HepG2 (cell line): ENCODE measurements at regions not wholly inside any gene's neighbourhood (a gene's known extent, or its start where the extent isn't known, plus 50 kb on each side); places are given as distances from the start of the nearest gene placed in this dataset.
A peak's percentile ranks its signal among the peaks of the same experiment; 100 is the strongest.

ENCODE experiments used
- ATF2 ChIP-seq: sonication (generic); formaldehyde crosslinking; IDR thresholded peaks from 2 replicates; pipeline ENCODE4 v1.4.0; 2020; ENCODE audit warnings: missing genetic modification reagents
- CBX5 ChIP-seq: sonication (generic); formaldehyde crosslinking; IDR thresholded peaks from 2 replicates; pipeline ENCODE4 v1.4.0; 2020; ENCODE audit warnings: missing genetic modification reagents, borderline replicate concordance
- FOXO1 ChIP-seq: sonication (generic); formaldehyde crosslinking; IDR thresholded peaks from 2 replicates; pipeline ENCODE4 v1.4.0; 2020; ENCODE audit warnings: missing genetic modification reagents
- GLI4 ChIP-seq: sonication (generic); formaldehyde crosslinking; IDR thresholded peaks from 2 replicates; pipeline ENCODE4 v1.5.1; 2020; ENCODE audit warnings: missing genetic modification reagents, mild to moderate bottlenecking, moderate library complexity, borderline replicate concordance
- HMG20B ChIP-seq: conservative IDR thresholded peaks from 2 replicates; pipeline ENCODE4 v1.6.1; 2016; ENCODE audit warnings: missing genetic modification reagents, missing compliant biosample characterization
- IRF2 ChIP-seq: IDR thresholded peaks from 2 replicates; pipeline ENCODE4 v1.6.1; 2018; ENCODE audit warnings: missing genetic modification reagents, missing compliant biosample characterization
- KAT7 ChIP-seq: IDR thresholded peaks from 2 replicates; pipeline ENCODE4 v1.6.1; 2018; ENCODE audit warnings: borderline replicate concordance, missing compliant biosample characterization
- KAT8 ChIP-seq: IDR thresholded peaks from 2 replicates; pipeline ENCODE4 v1.6.1; 2016; ENCODE audit warnings: missing genetic modification reagents, missing compliant biosample characterization
- KLF11 ChIP-seq: IDR thresholded peaks from 2 replicates; pipeline ENCODE4 v1.6.1; 2016; ENCODE audit warnings: missing compliant biosample characterization
- KMT2A ChIP-seq: sonication (generic); formaldehyde crosslinking; IDR thresholded peaks from 2 replicates; pipeline ENCODE4 v1.4.0; 2020; ENCODE audit warnings: missing genetic modification reagents
- PHB2 ChIP-seq: fragments of 450-650 bp; IDR thresholded peaks from 2 replicates; pipeline ENCODE4 v1.6.1; 2018; ENCODE audit not compliant: partially characterized antibody
- PHF8 ChIP-seq: sonication (generic); formaldehyde crosslinking; IDR thresholded peaks from 2 replicates; pipeline ENCODE4 v1.5.0; 2020; ENCODE audit warnings: missing genetic modification reagents
- RFXAP ChIP-seq: sonication (generic); formaldehyde crosslinking; IDR thresholded peaks from 2 replicates; pipeline ENCODE4 v1.4.0; 2020; ENCODE audit warnings: missing genetic modification reagents, borderline replicate concordance
- ZFP82 ChIP-seq: sonication (generic); formaldehyde crosslinking; IDR thresholded peaks from 2 replicates; pipeline ENCODE4 v1.5.1; 2020; ENCODE audit warnings: mild to moderate bottlenecking, missing genetic modification reagents, borderline replicate concordance
- ZNF274 ChIP-seq: sonication (generic); formaldehyde crosslinking; IDR thresholded peaks from 2 replicates; pipeline ENCODE4 v1.5.1; 2020; ENCODE audit warnings: mild to moderate bottlenecking, missing genetic modification reagents
- ZNF30 ChIP-seq: sonication (generic); formaldehyde crosslinking; IDR thresholded peaks from 2 replicates; pipeline ENCODE4 v1.5.0; 2020; ENCODE audit warnings: mild to moderate bottlenecking, missing genetic modification reagents
- ZNF331 ChIP-seq: sonication (generic); formaldehyde crosslinking; IDR thresholded peaks from 2 replicates; pipeline ENCODE4 v1.4.0; 2020; ENCODE audit warnings: missing genetic modification reagents
- ZNF335 ChIP-seq: sonication (generic); formaldehyde crosslinking; IDR thresholded peaks from 2 replicates; pipeline ENCODE4 v1.4.0; 2020; ENCODE audit warnings: missing genetic modification reagents
- ZNF570 ChIP-seq: sonication (generic); formaldehyde crosslinking; IDR thresholded peaks from 2 replicates; pipeline ENCODE4 v1.4.0; 2020; ENCODE audit warnings: mild to moderate bottlenecking, missing genetic modification reagents, borderline replicate concordance
- ZNF598 ChIP-seq: sonication (generic); formaldehyde crosslinking; IDR thresholded peaks from 2 replicates; pipeline ENCODE4 v1.5.1; 2020; ENCODE audit warnings: mild to moderate bottlenecking, missing genetic modification reagents, borderline replicate concordance
- TF ChIP-seq, protein P1 (sequence below): sonication (generic); formaldehyde crosslinking; IDR thresholded peaks from 2 replicates; pipeline ENCODE4 v1.8.1; 2022; ENCODE audit warnings: low read depth, mild to moderate bottlenecking, missing genetic modification reagents
- TF ChIP-seq, protein P2 (sequence below): conservative IDR thresholded peaks from 2 replicates; pipeline ENCODE4 v1.6.1; 2018; ENCODE audit warnings: missing genetic modification reagents
- TF ChIP-seq, protein P3 (sequence below): sonication (generic); formaldehyde crosslinking; IDR thresholded peaks from 2 replicates; pipeline ENCODE4 v1.9.0; 2021; ENCODE audit warnings: missing genetic modification reagents, borderline replicate concordance

DNA sequence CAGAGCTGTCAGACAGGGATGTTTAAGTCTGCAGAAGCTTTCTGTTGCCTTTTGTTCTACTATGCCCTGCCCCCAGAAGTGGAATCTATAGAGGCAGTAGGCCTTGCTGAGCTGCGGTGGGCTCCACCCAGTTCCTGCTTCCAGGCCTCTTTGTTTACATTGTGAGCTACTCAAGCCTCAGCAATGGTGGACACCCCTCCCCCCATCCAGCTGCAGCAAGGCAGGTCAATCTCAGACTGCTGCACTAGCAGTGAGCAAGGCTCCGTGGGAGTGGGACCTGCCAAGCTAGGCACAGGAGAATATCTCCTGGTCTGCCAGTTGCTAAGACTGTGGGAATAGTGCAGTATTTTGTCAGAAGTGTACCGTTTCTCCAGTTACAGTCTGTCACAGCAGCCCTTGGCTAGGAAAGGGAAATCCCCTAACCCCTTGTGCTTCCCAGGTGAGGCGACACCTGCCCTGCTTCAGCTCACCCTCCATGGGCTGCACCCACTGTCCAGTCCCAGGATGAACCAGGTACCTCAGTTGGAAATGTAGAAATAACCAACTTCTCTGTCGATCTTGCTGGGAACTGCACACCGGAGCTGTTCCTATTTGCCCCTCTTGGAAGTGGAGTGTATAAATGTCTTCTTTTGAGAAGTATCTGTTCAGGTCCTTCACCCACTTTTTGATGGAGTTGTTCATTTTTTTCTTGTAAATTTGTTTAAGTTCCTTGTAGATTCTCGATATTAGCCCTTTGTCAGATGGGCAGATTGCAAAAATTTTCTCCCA lies 213.5 kb upstream of the SLC38A2 start (continued):
- TF ChIP-seq, protein P1, sequence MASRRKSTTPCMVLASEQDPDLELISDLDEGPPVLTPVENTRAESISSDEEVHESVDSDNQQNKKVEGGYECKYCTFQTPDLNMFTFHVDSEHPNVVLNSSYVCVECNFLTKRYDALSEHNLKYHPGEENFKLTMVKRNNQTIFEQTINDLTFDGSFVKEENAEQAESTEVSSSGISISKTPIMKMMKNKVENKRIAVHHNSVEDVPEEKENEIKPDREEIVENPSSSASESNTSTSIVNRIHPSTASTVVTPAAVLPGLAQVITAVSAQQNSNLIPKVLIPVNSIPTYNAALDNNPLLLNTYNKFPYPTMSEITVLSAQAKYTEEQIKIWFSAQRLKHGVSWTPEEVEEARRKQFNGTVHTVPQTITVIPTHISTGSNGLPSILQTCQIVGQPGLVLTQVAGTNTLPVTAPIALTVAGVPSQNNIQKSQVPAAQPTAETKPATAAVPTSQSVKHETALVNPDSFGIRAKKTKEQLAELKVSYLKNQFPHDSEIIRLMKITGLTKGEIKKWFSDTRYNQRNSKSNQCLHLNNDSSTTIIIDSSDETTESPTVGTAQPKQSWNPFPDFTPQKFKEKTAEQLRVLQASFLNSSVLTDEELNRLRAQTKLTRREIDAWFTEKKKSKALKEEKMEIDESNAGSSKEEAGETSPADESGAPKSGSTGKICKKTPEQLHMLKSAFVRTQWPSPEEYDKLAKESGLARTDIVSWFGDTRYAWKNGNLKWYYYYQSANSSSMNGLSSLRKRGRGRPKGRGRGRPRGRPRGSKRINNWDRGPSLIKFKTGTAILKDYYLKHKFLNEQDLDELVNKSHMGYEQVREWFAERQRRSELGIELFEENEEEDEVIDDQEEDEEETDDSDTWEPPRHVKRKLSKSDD (CRISPR knock-in tag): 0 out of 2 replicates have a peak, but pooled peaks have one; percentile 23
- TF ChIP-seq, protein P2, sequence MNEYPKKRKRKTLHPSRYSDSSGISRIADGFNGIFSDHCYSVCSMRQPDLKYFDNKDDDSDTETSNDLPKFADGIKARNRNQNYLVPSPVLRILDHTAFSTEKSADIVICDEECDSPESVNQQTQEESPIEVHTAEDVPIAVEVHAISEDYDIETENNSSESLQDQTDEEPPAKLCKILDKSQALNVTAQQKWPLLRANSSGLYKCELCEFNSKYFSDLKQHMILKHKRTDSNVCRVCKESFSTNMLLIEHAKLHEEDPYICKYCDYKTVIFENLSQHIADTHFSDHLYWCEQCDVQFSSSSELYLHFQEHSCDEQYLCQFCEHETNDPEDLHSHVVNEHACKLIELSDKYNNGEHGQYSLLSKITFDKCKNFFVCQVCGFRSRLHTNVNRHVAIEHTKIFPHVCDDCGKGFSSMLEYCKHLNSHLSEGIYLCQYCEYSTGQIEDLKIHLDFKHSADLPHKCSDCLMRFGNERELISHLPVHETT: 0 out of 2 replicates have a peak, but pooled peaks have one; percentile 58
- 0 out of 2 replicates have a peak, but pooled peaks have one; percentile 13 for TF ChIP-seq FOXO1 (CRISPR knock-in tag)
- no peak; the same call in 1 of the 2 replicates for TF ChIP-seq KMT2A
- TF ChIP-seq ZFP82 (CRISPR knock-in tag): no peak
- TF ChIP-seq HMG20B (CRISPR knock-in tag): peak; percentile 60; the same call in 1 of the 2 replicates
- peak; percentile 45; the same call in 1 of the 2 replicates for TF ChIP-seq RFXAP
- TF ChIP-seq PHF8 (CRISPR knock-in tag): peak; percentile 34; the same call in 1 of the 2 replicates
- TF ChIP-seq ZNF274 (CRISPR knock-in tag): no peak
- TF ChIP-seq ZNF570 (CRISPR knock-in tag): no peak
- TF ChIP-seq ZNF30 (CRISPR knock-in tag): no peak
- TF ChIP-seq ZNF598 (CRISPR knock-in tag): no peak
- no peak for TF ChIP-seq GLI4
- no peak for TF ChIP-seq KLF11 (CRISPR knock-in tag)
- TF ChIP-seq KAT7 (CRISPR knock-in tag): 0 out of 2 replicates have a peak, but pooled peaks have one; percentile 84
- peak; percentile 69; the same call in 1 of the 2 replicates for TF ChIP-seq CBX5 (CRISPR knock-in tag)
- TF ChIP-seq, protein P3, sequence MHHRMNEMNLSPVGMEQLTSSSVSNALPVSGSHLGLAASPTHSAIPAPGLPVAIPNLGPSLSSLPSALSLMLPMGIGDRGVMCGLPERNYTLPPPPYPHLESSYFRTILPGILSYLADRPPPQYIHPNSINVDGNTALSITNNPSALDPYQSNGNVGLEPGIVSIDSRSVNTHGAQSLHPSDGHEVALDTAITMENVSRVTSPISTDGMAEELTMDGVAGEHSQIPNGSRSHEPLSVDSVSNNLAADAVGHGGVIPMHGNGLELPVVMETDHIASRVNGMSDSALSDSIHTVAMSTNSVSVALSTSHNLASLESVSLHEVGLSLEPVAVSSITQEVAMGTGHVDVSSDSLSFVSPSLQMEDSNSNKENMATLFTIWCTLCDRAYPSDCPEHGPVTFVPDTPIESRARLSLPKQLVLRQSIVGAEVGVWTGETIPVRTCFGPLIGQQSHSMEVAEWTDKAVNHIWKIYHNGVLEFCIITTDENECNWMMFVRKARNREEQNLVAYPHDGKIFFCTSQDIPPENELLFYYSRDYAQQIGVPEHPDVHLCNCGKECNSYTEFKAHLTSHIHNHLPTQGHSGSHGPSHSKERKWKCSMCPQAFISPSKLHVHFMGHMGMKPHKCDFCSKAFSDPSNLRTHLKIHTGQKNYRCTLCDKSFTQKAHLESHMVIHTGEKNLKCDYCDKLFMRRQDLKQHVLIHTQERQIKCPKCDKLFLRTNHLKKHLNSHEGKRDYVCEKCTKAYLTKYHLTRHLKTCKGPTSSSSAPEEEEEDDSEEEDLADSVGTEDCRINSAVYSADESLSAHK: no peak
- peak; percentile 84 for TF ChIP-seq KAT8 (CRISPR knock-in tag)
- peak; percentile 61; the same call in 1 of the 2 replicates for TF ChIP-seq IRF2
- peak; percentile 57; the same call in 1 of the 2 replicates for TF ChIP-seq ATF2
- 0 out of 2 replicates have a peak, but pooled peaks have one; percentile 45 for TF ChIP-seq ZNF335 (CRISPR knock-in tag)
- no peak for TF ChIP-seq PHB2
- TF ChIP-seq ZNF331 (CRISPR knock-in tag): peak; percentile 81; the same call in 1 of the 2 replicates
